GM18867 (cell line): ENCODE measurements at regions not wholly inside any gene's neighbourhood (a gene's known extent, or its start where the extent isn't known, plus 50 kb on each side); places are given as distances from the start of the nearest gene placed in this dataset.
"Not testable (repeated sequence)": the region's sequence is repeated elsewhere in the genome, so short reads cannot be mapped to it uniquely, and the experiment has no call there.

ENCODE experiments used
- ATAC-seq: cut with Tn5 transposase; IDR thresholded peaks from one replicate; pipeline ENCODE4 v1.9.1; 2021; ENCODE audit warnings: mild to moderate bottlenecking, moderate library complexity; ENCODE audit not compliant: unreplicated experiment

DNA sequence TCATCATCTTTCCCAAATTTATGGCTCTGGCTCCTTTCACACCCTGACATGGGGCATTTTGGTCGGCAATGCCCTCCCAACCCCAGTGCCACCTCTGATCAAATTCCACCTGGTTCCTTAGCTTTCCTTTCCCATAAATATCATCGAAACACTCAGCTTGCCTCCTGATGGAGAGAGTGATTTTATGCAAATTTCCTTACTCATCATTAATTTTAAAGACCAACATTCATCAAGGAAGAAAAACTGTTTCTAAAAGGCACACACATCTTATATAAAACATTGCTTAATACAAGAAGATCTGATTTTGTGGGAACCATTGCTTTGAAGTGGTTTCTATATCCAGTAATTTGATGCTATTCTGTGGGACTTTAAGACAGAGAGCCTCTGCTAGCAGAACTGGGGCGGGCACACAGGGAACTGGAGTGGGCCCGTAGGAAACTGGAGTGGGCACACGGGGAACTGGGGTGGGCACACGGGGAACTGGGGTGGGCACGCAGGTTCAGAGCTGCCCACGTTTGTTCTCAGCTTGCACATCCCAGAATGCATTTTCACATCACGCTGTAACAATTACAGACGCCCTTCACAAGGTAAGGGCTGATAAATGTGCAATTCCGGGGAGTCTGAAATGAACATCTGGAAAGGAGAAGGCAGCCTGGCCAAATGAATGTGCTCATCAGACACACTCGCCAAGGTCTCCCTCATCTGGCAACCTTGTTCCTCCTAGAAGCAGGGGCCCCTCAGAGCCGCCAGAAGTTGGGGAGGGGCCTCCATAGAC, 174.2 kb downstream of the RTP5 start:
- no peak for ATAC-seq

DNA sequence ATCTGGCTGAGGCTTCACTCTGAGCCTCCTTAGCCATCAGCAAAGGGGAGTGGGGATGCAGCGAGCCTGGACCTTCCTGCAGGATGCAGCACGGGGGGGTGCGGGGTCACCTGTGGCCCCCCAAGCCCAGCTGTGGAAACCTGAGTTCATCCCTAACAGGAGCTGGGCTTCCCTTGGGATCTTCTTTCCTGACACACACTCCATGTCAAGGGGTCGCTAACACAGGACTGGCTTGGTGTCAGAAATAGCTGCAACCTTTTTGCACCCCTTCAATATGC, 174.7 kb downstream of the RTP5 start:
- ATAC-seq = no peak

DNA sequence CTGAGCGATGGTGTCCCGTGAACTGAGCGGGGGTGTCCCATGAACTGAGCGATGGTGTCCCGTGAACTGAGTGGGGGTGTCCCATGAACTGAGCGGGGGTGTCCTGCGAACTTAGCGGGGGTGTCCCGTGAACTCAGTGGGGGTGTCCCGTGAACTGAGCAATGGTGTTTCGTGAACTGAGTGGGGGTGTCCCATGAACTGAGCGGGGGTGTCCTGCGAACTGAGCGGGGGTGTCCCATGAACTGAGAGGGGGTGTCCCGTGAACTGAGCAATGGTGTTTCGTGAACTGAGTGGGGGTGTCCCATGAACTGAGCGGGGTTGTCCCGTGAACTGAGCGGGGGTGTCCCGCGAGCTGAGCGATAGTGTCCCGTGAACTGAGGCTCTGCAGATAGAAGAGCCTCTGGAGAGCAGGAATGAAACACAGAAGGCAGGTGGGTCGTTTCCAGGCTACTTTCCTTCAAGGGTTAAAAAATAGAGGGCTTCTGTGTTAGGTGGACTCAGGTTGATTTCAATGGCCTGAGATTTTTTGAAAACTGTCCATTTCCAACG, 176.1 kb downstream of the RTP5 start:
- not testable (repeated sequence) for ATAC-seq

DNA sequence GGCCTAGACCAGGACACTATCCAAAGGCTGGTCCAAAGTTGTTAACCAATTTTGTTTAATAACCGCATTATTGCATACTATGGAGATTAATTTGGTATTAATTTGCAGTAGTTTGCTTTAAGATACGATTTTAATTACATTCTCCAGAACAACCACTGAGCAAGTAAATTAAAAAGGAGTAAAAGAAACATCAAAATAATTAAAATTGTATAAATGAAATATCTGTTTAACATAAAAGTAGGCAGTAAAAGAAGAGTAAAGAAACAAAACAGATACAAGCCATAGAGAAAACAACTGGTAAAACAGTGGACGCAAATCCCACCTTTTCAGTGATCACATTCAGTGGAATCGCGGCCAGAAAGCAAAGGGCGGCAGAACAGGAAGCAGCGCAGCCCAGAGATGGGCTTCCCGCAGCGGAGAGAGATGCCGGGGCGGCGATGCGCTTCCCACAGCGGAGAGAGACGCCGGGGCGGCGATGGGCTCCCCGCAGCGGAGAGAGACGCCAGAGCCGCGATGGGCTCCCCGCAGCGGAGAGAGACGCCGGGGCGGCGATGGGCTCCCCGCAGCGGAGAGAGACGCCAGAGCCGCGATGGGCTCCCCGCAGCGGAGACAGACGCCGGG, 176.8 kb downstream of the RTP5 start:
- no peak for ATAC-seq

DNA sequence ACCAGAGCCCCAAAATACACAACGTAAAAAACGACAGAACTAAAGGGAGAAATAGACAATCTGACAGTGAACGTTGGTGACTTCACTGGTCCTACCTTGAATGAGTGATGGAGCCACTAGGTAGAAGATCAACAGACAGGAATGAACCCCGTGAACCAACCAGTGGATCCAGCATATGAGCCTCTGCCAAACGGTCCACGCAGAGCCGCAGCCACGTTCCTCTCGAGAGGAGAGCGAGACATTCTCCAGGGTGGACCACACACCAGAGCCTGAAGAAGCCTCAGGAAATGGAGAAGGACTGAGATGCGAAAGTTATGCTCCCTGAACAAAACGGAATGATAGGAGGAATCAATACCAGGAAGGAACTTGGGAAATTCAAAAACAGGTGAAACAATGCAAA, 178.4 kb downstream of the RTP5 start:
- no peak for ATAC-seq

DNA sequence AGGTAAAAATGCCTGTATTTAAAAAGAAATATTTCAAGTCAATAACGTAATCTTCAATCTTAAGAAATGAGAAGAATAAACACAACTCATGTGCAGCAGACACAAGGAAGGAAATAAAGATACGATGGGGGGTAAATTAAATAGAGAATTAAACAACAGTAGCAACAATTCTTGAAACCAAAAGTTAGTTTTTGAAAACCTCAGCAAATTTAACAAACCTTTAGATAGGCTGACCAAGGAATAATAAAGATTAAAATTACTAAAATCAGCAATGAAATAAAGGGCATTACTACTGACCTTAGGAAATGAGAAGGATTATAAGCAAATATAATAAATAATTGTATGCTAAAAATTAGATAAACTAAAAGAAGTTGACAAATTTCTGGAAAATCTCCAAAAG, 178.9 kb downstream of the RTP5 start:
- no peak for ATAC-seq

DNA sequence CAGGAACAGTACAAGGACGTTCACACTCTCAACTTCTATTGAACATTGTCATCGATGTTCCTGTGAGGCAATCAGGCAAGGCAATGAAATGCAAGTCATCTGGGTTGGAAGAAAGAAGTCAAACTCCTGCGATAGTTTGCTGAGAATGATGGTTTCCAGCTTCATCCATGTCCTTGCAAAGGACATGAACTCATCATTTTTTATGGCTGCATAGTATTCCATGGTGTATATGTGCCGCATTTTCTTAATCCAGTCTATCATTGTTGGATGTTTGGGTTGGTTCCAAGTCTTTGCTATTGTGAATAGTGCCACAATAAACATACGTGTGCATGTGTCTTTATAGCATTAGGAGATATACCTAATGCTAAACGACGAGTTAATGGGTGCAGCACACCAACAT, 180.0 kb downstream of the RTP5 start:
- ATAC-seq = not testable (repeated sequence)

DNA sequence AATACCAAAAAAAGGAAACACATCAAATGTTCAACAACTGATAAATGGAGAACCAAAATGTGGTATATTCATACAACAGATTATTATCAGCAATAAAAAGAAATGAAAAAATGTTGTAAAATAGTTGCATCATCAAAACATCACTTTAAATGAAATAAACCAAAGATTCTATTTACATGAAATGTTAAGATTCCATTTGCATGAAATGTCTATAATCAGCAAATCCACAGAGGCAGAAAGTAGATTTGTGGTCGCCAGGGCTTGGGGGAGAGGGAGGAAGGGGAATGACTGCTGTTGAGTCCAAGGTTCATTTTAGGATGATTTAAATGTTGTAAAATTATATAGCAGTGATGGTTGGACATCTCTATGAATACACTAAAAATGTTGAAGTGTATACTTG, 181.9 kb downstream of the RTP5 start:
- ATAC-seq = no peak

DNA sequence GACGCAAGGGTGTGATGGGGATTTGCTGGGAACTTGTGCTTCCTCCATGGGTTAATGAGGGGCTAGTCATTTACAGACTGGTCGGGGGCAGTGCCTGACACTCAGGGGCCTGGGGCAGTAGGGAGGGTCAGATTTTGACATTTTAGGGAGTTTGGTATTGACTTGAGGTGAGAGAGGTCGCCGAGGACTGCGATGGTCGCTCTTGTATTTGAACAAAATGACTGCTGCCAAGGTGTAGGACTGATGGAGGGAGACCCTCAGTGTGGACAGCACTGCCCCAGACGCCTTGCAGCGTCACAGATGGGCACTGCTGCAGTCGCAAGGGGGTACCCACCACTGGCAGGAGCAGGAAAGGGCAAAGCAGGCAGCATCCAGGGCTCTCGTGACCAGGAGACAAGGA, 182.9 kb downstream of the RTP5 start:
- ATAC-seq = no peak

DNA sequence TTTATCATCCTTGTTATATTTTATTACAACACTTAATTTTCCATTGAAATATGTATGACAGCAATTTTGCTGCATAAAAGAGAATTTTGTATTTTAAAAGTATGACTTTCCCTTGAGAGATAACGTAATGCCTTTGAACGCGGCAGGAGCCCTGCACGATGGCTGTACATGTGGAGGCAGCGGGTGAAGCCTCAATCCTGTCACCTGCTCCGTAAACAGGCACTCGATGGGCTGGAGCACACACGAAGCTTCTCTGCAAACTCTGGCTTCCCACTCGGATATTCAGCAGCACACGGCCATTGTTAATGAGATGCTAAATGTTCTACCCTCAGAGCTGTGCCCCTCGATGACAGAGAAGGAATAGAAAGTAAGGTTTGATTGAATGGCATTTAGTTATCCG, 184.4 kb downstream of the RTP5 start:
- ATAC-seq = no peak

DNA sequence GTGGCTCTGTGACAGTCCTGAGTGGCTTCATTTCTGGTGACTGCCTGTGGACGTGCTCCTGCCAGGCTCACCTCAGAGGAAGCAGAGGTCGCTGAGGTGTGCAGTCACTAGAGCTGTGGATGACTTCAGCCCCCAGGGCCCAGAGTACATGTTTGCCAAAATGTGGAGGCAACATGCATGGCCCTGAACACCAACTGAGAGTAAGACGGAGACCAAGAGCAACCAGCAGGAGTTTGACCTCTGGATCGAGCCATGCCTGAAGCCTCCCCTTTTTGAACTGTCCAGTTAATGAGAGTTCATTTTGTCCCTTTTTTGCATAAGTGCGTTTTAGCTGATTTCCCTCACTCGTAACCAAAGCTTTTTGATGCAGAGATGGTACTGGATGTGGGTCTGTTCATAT, 184.9 kb downstream of the RTP5 start:
- no peak for ATAC-seq

DNA sequence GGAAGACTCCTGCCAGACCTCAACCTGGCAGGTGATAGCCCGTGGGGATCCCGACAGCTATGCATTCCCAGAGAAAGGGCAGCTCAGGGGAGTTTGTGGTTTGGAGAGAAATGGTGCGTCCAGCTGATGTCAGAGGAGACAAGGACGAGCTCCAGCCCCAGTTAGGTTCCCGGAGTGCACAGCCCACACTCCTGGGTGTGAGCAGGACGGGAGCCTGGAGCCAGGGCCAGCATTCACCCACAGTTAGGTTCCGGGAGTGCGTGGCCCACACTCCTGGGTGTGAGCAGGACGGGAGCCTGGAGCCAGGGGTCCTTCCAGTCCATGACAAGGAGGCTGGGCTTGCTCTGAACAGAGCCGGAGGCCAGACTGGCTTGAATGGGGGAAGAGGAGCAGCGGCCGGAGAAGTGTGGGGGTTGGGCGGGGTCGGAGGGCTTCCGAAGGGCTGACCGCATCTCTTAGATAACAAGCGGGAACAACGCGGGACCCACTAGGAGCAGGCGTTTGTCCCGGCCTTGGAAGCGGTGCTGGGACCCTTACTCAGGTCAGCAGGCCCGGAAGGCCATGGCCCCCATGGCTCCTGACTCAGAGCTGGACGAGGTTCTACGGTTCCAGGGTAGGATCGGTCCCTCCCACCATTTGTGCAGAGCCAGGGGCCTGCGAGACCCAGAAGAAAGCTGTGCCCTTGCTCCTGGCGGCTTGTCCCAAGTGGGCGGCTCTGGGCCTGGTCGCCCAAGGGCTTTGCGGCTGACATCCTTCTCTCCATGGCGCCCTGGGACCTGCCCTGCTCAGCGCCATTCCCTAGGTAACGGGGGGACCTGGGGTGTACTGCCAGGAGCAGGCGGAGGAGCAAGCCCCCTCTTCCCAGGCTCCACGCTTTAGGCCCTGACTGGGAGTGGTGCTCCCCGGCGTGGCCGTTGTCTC, 185.6 kb downstream of the RTP5 start:
- ATAC-seq = no peak

DNA sequence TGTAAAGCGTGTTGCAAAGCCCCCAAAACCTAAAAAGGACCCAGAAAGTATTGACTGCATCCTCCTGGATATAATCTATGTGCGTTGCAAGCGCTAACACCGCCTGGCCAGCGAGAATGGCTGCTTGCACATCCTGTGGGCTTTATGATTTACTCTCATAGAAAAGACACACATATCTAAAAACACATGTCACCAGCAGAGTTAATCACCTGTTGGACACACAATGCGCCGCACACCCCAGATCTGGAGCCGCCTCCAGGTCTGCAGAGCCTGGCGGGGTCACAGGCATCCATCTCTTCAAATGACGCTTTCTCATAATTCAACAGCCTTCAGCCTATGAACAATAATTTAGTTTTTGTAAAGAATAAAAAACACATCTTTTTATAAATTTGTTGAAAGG, 186.5 kb downstream of the RTP5 start:
- no peak for ATAC-seq

DNA sequence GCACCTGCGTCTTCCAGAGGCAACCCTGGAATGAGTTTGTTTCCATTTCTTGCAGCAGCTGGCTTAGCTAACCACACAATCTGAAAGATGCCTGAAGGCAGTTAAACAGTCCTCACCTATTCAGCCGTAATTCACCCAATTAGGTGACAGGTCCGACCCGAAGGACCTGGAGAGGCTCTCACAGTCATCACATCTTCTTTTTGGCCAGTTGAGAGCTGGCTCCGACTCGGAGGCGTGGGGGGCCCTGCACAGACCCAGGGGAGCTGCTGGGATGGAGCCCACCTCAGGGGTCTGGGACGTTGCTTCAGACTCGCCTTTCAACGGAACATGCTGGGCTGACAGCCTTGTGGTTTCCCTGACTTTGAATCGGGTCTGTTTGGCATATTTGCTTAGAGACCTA, 187.3 kb downstream of the RTP5 start:
- ATAC-seq = no peak

DNA sequence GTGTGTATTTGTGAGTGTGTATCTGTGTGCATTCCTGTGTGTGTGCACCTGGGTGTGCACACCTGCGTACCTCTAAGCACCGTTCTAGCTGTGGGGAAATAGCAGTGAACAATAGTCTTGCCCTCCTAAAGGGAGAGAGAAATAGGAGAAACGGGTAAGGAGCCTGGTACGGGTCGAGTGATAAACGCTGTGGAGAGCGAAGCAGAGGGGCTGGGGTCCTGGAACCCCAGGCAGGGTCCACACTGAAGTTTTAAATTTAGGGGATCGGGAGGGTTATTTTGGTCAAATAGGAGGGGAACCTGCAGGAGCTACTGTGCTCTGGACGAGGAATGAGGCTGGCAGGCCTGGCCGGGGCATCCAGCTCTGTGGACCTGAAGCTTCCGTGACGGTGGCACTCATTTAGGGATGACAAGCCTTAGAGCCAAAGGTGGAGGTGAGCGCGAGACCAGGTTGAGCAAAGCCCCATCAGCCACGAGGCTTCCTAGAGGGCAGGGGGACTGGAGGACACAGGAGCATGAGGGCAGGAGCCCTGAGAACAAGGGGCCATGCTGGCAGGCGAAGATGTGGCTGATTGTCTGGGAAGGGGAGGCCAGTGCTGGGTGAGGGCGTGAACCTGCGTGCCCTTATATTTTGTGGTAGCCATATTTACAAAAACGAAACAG, 188.0 kb downstream of the RTP5 start:
- no peak for ATAC-seq

DNA sequence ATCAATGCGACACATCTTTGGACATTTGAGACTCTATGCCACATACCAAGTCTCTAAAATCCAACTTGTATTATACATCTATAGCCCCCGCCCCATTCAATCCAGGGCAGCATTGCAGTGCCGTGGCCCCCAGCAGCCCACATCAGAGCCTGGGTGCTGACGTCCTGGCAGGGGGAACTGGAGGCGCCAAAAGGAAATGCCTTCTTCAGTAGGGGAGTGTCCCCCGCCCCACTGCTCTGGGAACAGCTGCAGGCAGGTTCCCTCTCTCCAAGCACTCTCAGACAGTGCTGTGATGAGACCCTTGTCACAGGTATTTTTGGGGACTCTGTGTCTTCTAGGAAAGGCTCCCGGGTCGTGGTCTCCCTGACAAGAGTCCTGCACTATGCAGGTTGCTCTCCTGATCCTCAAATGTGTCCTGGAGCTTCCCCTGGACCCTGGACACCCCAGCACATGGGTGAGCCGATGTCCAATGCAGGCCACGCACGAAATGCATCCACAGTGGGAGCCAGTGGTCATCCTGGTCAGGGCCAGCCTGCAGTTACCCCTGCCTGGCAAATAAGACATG, 188.7 kb downstream of the RTP5 start:
- no peak for ATAC-seq

DNA sequence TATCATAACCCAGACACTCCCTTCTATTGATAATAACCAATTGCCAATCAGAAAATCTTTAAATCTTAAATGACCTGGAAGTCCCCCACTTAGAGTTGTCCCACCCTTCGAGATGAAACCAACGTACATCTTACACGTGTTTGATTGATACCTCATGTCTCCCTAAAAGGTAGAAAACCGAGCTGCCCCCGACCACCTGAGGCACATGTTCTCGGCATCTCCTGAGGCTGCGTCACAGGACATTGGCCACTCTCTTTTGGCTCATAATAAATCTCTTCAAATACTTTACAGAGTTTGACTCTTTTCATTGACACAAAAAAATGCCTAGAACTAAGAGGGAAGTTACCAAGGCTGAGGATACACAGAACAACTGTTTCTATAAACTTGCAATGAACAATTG, 190.0 kb downstream of the RTP5 start:
- ATAC-seq = no peak

DNA sequence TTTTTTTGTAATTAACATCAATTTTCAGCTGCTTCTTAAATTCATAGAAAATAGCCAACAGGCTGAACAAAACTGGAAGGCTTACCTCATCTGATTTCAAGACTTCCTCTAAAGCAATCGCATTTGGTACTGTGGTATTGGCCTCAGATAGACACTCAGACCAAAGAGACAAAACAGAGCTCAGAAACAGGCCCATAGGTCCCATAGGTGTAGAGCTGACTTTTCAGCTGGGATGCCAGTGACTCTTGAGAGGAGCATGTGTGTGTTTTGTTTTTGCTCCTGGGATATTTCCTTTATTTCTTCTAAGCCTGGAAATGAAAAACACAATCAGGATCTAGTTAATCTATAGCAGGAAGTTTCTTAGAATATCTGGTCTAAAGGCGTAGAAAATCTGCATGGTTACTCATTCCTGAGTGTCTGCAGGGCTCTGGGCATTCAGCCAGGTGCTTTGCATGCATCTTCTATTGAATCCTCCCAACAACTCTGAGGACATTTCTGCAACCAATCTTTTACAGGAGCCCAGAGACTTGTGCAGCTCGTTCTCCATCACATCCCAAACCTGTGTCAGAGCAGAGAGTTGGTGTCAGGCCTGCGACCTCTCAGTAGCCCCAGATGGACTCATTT, 190.8 kb downstream of the RTP5 start:
- ATAC-seq = no peak

DNA sequence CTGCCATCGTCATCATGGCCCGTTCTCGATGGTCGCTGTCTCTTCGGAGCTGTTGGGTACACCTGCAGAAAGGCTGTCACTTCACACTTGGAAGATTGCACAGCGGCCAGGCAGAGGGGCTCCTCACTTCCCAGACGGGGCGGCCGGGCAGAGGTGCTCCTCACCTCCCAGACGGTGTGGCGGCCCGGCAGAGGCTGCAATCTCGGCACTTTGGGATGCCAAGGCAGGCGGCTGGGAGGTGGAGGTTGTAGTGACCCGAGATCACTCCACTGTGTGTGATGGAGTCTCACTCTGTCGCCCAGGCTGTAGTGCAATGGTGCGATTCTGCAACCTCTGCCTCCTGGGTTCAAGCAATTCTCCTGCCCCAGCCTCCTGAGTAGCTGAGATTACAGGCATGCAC, 192.4 kb downstream of the RTP5 start:
- ATAC-seq = not testable (repeated sequence)

DNA sequence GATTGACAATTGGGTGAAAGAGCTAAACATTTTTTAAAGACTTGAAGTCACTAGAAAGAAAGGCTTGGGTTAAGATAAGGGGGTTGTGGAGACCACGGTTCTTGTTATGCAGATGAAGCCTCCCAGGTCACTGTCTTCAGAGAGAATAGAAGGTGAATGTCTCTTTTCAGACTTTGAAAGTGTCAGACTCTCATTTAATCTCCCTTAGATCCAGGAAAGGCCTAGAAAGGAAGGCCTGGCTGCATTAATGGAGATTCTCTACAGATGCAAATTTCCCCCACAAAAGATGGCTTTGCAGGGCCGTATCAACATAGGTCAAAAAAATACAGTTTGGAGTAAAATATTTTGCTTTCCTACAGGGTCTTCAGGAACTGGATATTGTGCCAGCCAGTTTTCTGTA, 193.9 kb downstream of the RTP5 start:
- ATAC-seq = no peak
